HT1080 (cell line): ENCODE measurements at regions not wholly inside any gene's neighbourhood (a gene's known extent, or its start where the extent isn't known, plus 50 kb on each side); places are given as distances from the start of the nearest gene placed in this dataset.

ENCODE experiments used
- DNase-seq: peaks from one replicate; pipeline ENCODE4 v3.0.0-alpha.2; 2015; ENCODE audit warnings: low read depth

- no peak for DNase-seq
Observed at GRCh38 chr19:30209617-30210600, 162.3 kb upstream of the ZNF536 start.

GRCh38 chr19:30212574-30212973 is 159.6 kb upstream of the ZNF536 start:
- no peak for DNase-seq

- DNase-seq, result no peak
Observed at GRCh38 chr19:30214651-30215051, 157.5 kb upstream of the ZNF536 start.

DNA sequence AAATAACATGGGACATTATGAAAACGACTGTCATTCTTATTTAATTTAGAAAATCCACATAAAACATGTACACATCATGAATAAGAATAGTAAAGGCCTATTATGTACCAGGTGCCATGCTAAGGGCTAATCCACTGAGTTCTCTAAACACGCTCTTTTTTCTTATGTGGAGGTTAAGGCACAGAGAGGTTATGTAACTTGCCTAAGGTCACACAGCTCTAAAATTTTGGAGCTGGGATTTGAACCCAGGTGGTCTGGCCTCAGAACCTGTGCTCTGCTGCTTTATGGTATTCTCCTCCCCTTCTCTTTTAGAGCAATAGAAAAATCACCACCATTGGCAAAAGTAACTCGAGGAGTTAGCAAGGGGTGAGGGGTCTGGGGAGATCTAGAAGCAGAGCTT is 156.9 kb upstream of the ZNF536 start:
- no peak for DNase-seq

DNA sequence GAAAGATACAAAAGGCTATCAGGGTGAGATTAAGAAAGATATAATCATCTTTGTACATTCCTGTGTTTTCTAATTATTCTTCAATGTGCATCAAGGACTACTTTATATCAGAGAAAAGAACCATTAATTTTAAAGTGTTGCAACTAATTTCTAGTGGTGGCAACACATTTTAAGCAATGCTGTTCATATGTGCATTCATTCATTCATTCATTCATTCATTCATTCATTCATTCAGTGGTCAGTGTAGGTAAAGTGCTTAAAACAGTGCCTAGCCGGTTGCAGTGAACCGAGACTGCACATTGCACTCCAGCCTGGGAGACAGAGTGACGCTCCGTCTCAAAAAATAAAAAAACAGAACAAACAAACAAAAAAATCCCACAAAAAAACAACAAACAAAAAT is 155.7 kb upstream of the ZNF536 start:
- DNase-seq, result no peak

GRCh38 chr19:30217461-30217860 is 154.7 kb upstream of the ZNF536 start:
- no peak for DNase-seq

DNA sequence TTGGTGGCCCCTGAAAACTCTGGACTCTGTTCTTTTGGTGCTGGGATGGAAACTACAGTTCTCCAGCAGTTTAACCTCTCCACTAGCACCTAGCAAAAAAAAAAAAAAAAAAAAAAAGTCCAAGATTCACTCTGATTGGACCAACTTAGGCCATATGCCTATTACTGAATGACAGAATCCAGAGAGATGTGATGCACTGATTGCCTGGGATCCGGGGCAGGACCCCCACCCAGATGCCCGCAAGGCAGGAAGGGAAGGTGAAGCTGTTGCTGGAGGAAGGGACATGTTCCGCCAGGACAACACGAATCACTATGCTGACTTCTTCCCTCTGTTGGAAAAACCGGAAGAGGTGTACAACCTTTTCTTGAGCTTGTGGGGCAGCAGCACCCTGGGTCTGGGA is 152.5 kb upstream of the ZNF536 start:
- no peak for DNase-seq

DNA sequence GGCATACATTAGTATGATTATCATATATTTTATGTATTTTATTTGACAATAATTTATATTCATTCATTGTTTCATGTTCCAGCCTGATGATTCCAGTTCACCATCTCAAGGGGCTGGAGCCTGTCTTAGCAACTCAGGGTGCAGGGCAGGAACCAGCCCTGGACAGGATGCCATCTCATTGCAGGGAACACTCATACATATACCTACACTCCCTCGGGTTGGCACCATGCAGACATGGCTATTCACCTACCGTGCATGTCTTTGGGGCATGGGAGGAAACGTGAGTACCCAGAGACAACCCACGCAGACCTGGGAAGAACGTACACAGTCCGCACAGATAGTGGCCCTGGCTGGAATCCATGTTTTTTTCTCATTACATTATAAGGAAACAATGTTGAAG is 151.0 kb upstream of the ZNF536 start:
- DNase-seq, result no peak

- DNase-seq, result no peak
Observed at GRCh38 chr19:30222428-30222873, 149.7 kb upstream of the ZNF536 start.

GRCh38 chr19:30222992-30223865 is 149.0 kb upstream of the ZNF536 start:
- no peak for DNase-seq

DNA sequence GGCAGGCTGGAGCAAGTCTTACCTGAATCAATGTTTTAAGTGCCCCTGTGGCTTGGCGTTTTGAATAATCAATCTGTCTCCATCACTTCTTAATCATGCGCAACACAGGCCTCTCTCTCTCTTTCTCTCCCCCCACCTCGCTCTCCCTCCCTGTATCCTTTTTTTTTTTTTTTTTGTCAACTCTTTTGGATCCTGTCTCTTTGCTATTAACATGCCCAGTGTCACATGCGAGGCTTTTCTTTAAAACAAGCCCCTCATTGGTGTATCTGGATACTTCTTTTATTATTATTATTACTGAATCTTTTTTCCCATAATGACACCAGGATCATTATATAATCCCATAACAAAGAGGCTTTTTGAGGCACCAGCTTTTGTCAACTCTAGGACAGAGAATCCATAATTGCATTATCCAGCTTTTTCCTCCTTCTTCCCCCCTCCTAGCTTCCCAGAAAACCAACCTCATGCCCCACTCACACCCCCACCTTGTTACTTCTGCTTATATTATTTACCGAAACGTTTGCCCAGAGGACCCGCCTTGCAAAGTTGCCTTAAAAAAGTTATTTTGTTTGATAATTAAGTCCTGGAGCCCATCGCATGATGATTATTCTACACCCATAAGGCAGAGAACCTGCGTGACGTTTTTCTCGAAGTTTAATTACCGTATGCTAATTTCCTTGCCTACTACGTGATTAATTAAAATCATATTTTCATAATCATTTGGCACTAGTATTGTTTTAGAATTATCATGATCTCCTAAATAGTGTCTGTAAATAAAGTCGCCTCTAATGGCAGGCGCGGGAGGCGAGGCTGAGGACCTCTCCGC is 148.1 kb upstream of the ZNF536 start:
- no peak for DNase-seq

DNA sequence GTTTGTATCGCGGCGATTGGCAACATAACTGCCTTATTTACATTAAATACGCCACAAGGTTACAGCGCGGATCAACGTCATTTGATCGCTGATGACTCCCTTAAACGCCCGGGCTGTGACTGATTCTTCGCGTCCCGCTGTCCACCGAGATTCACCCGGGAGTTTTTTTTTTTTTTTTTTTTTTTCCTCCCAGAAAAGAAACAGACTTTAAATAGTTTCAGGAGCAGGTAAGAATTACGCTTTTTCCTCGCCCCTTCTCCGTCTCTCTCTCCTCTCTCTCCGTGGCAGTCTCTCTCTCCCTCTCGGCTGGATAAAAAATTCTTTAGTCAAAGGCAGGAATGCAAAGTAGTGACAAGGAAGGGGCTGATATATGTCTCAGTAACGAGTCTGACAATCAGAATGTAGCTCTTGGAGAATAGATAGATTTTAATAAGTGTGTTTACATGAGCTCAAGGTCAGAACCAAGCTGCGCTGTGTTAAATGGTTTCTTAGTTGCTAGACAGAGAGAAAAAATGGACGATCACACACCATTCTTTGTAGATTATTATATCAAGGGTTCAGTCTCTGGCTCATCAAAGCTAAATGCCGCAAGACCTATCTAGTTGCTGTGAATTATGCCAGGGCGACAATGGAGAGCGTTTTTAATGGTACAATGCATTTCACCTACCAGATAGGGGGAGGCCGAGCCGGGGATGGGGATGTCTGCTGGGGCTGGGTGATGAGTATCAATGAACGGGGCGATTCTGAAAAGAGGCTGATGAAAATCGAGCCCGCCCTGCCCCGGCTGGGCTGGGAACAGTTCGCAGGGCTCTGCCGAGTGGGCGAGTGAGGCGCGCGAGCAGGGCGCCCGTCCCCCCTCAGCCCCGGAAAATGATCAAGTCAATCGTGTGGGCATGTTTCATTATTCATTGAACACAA is 147.2 kb upstream of the ZNF536 start:
- no peak for DNase-seq

- no peak for DNase-seq
Observed at GRCh38 chr19:30225676-30226463, 146.3 kb upstream of the ZNF536 start.

DNA sequence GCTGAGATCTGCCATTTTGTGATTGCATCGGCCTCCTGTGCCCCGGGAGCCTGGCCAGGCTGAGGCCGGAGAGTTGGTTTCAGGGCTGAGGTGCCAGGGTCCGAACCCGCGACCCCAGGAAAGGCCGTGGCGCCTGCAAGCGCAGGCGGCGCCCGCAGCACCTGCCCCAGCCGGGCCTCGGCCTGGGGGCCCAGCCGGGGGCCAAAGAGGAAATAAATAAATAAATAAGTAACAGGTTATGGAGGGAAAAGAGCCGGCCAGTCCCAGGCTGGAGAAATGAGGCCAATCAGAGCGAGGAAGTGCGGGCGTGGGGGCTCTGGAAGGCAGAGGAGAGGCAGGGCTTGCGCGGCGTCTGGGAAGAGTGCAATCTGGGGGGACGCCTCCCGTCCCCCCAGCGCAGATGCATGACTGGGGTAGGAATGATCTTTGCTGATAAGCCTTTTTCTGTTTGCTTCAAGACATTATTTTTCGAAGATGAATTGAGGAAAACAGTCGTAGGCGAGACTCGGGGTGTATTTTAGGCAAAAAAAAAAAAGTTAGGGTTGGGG is 145.6 kb upstream of the ZNF536 start:
- no peak for DNase-seq

DNA sequence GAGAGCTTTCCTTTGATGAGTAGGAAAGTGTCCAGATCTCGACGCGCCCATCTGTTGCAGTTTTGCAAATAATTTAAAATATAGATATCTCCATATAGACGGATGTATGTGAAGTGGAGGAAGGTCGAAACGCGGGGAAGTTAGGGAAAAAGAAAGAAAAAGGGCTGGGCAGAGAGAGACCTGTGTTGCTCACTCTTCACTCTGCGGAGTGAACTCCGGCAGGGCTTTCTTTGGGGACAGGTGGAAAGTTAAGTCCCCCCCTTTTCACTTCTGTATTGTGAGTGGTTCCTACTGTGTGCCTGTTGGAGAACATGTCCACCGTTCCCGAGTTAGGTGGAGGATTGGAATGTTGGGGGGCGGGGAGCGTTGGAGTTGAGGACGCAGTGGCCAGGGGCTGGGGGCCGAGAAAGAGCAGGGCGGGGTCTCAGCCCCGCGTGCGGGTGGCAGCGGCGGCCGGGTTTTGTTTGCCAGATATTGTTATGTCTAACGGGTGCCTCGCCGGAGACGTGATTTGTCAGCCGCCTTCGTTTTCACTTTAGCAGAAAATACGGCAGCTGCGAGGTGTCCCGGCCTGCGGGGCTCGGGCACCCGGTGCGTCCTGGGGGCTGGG is 145.1 kb upstream of the ZNF536 start:
- DNase-seq, result no peak

DNA sequence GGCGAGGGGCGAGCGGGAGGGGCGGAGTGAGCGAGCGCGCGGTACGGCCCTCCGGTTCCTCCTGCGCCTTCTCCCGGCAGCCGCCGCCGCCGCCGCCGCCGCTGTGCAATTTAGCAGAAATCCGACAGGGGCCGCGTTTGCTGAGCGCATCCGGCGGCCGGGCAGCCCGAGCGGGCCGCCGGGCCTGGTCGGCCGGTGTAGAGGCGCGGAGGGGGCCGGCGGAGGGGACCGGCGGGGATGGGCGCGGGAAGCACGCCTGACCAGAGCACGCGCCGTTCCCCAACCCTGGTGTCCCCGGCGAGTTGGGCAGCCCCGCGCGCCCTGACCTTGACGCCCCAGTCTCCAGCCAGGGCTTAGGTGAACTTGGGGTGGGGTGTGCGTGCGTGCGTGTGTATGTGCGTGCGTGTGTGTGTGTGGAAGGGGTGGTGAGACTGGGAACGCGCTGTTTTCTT is 144.5 kb upstream of the ZNF536 start:
- peak; percentile 38 for DNase-seq

- no peak for DNase-seq
Observed at GRCh38 chr19:30228113-30228834, 143.9 kb upstream of the ZNF536 start.
